Uterus (tissue), 2 donors: ENCODE measurements at regions not wholly inside any gene's neighbourhood (a gene's known extent, or its start where the extent isn't known, plus 50 kb on each side); places are given as distances from the start of the nearest gene placed in this dataset.

ENCODE experiments used
- POLR2A ChIP-seq, 2 donors: fragments of 450-650 bp; IDR thresholded peaks; one replicate each; pipeline ENCODE4 v1.6.1; 2016; ENCODE audit warnings: antibody characterized with exemption in 2 of 2, mild to moderate bottlenecking in 1 of 2, moderate library complexity in 1 of 2
- TF ChIP-seq, protein P1 (sequence below), 4 experiments: fragments of 200-600 bp in 2 of 4; fragments of 450-650 bp in 2 of 4; sonication (generic) in 2 of 4; IDR thresholded peaks; one replicate each; pipeline ENCODE4 v1.5.1; 2016 to 2019; ENCODE audit warnings: antibody characterized with exemption in 4 of 4, mild to moderate bottlenecking in 2 of 4, moderate library complexity in 1 of 4

DNA sequence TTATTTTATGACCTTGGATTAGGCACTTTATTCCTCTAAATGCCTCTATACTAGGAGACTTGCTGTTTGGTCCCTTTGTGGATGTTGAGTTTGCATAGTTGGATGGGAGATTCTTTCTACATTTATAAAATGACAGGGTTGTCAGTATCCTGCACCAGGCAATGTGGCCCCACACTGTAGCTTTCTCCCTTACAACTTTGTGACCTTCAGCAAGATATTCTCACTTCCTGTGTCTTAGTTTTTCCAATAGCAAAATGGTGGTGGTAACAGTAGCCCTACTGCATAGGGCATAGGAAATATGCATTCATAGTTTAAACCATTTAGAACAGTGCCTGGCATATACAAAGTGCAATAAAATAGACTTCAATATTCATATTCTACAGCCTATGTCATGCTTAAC, 128.3 kb downstream of the TXNL1 start:
- TF ChIP-seq, protein P1, sequence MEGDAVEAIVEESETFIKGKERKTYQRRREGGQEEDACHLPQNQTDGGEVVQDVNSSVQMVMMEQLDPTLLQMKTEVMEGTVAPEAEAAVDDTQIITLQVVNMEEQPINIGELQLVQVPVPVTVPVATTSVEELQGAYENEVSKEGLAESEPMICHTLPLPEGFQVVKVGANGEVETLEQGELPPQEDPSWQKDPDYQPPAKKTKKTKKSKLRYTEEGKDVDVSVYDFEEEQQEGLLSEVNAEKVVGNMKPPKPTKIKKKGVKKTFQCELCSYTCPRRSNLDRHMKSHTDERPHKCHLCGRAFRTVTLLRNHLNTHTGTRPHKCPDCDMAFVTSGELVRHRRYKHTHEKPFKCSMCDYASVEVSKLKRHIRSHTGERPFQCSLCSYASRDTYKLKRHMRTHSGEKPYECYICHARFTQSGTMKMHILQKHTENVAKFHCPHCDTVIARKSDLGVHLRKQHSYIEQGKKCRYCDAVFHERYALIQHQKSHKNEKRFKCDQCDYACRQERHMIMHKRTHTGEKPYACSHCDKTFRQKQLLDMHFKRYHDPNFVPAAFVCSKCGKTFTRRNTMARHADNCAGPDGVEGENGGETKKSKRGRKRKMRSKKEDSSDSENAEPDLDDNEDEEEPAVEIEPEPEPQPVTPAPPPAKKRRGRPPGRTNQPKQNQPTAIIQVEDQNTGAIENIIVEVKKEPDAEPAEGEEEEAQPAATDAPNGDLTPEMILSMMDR (IDR thresholded peaks at IDR 0.05), result no peak
- TF ChIP-seq POLR2A (IDR thresholded peaks at IDR 0.05), result no peak
